PC-9 (cell line): ENCODE measurements at regions not wholly inside any gene's neighbourhood (a gene's known extent, or its start where the extent isn't known, plus 50 kb on each side); places are given as distances from the start of the nearest gene placed in this dataset.

ENCODE experiments used
- EZH2 ChIP-seq: fragments of 200-600 bp; sonication (generic); IDR thresholded peaks from 2 replicates; pipeline ENCODE4 v1.8.0; 2017; ENCODE audit warnings: antibody characterized with exemption, low read depth
- TF ChIP-seq, protein P1 (sequence below): fragments of 200-600 bp; sonication (generic); conservative IDR thresholded peaks from 2 replicates; pipeline ENCODE4 v1.6.1; 2017; ENCODE audit warnings: mixed run types, antibody characterized with exemption, mild to moderate bottlenecking, moderate library complexity

DNA sequence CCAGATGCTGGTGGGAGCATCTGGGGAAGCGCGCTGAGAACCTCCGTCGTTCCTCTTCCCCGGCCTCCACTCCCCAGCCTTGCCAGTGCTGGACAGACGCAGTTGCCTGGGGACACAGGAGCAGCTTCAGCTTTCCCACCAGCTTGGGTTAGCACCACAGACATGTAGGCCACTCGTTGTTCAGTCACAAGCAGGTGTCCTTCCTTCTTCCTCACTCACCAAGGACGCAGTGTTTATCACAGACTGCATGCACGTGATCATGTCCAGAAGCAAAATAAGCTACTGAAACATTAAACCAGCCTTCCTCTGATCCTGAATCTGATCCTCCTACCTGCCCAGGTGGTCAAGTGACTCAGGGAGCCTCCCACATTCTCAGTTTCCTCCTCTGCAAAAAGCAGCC is 232.9 kb downstream of the SYK start:
- TF ChIP-seq, protein P1, sequence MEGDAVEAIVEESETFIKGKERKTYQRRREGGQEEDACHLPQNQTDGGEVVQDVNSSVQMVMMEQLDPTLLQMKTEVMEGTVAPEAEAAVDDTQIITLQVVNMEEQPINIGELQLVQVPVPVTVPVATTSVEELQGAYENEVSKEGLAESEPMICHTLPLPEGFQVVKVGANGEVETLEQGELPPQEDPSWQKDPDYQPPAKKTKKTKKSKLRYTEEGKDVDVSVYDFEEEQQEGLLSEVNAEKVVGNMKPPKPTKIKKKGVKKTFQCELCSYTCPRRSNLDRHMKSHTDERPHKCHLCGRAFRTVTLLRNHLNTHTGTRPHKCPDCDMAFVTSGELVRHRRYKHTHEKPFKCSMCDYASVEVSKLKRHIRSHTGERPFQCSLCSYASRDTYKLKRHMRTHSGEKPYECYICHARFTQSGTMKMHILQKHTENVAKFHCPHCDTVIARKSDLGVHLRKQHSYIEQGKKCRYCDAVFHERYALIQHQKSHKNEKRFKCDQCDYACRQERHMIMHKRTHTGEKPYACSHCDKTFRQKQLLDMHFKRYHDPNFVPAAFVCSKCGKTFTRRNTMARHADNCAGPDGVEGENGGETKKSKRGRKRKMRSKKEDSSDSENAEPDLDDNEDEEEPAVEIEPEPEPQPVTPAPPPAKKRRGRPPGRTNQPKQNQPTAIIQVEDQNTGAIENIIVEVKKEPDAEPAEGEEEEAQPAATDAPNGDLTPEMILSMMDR, result no peak
- TF ChIP-seq EZH2, result no peak
